Fibroblast of pulmonary artery (primary cell): ENCODE measurements at regions not wholly inside any gene's neighbourhood (a gene's known extent, or its start where the extent isn't known, plus 50 kb on each side); places are given as distances from the start of the nearest gene placed in this dataset.

Experiments
- DNase-seq: peaks from one replicate; pipeline ENCODE4 v3.0.0-alpha.2; 2010; ENCODE audit warnings: low read depth
- H3K4me3 ChIP-seq: replicated peaks from 2 replicates; pipeline ENCODE4 v1.5.1; 2011; ENCODE audit warnings: low read depth, mild to moderate bottlenecking, control low read depth, low read length, moderate library complexity
- TF ChIP-seq, protein P1 (sequence below): IDR thresholded peaks from 2 replicates; pipeline ENCODE4 v1.5.1; 2011; ENCODE audit warnings: mild to moderate bottlenecking, control low read depth, low read length, inconsistent platforms; ENCODE audit errors: missing control alignments

GRCh38 chr16:9687737-9688319 is 494.4 kb downstream of the GRIN2A start:
- TF ChIP-seq, protein P1, sequence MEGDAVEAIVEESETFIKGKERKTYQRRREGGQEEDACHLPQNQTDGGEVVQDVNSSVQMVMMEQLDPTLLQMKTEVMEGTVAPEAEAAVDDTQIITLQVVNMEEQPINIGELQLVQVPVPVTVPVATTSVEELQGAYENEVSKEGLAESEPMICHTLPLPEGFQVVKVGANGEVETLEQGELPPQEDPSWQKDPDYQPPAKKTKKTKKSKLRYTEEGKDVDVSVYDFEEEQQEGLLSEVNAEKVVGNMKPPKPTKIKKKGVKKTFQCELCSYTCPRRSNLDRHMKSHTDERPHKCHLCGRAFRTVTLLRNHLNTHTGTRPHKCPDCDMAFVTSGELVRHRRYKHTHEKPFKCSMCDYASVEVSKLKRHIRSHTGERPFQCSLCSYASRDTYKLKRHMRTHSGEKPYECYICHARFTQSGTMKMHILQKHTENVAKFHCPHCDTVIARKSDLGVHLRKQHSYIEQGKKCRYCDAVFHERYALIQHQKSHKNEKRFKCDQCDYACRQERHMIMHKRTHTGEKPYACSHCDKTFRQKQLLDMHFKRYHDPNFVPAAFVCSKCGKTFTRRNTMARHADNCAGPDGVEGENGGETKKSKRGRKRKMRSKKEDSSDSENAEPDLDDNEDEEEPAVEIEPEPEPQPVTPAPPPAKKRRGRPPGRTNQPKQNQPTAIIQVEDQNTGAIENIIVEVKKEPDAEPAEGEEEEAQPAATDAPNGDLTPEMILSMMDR = no peak
- no peak for DNase-seq
- no peak overlapping the region for H3K4me3 ChIP-seq

GRCh38 chr16:9689597-9689996 is 492.6 kb downstream of the GRIN2A start:
- no peak overlapping the region for H3K4me3 ChIP-seq
- no peak for DNase-seq
- TF ChIP-seq, protein P1 = no peak

- TF ChIP-seq, protein P1 = no peak
- no peak overlapping the region for H3K4me3 ChIP-seq
- no peak for DNase-seq
Measured at GRCh38 chr16:9695152-9695551, 487.1 kb downstream of the GRIN2A start.
